H1 (cell line): ENCODE measurements at regions not wholly inside any gene's neighbourhood (a gene's known extent, or its start where the extent isn't known, plus 50 kb on each side); places are given as distances from the start of the nearest gene placed in this dataset.

ENCODE experiments used
- CHD1 ChIP-seq: IDR thresholded peaks from 2 replicates; pipeline ENCODE4 v1.6.1; 2012; ENCODE audit warnings: low read depth, low read length, improper control_type of control experiment
- SIRT6 ChIP-seq: IDR thresholded peaks from one replicate; pipeline ENCODE4 v1.7.1; 2012; ENCODE audit warnings: low read length, inconsistent platforms
- SP2 ChIP-seq: IDR thresholded peaks from 2 replicates; pipeline ENCODE4 v1.6.1; 2012; ENCODE audit warnings: mild to moderate bottlenecking, low read length, inconsistent platforms
- TF ChIP-seq, protein P1 (sequence below): fragments of 300-600 bp; sonication (generic); IDR thresholded peaks from 2 replicates; pipeline ENCODE4 v1.7.1; 2012; ENCODE audit warnings: low read length, moderate library complexity, mild to moderate bottlenecking, inconsistent platforms; ENCODE audit not compliant: insufficient replicate concordance

- TF ChIP-seq, protein P1, sequence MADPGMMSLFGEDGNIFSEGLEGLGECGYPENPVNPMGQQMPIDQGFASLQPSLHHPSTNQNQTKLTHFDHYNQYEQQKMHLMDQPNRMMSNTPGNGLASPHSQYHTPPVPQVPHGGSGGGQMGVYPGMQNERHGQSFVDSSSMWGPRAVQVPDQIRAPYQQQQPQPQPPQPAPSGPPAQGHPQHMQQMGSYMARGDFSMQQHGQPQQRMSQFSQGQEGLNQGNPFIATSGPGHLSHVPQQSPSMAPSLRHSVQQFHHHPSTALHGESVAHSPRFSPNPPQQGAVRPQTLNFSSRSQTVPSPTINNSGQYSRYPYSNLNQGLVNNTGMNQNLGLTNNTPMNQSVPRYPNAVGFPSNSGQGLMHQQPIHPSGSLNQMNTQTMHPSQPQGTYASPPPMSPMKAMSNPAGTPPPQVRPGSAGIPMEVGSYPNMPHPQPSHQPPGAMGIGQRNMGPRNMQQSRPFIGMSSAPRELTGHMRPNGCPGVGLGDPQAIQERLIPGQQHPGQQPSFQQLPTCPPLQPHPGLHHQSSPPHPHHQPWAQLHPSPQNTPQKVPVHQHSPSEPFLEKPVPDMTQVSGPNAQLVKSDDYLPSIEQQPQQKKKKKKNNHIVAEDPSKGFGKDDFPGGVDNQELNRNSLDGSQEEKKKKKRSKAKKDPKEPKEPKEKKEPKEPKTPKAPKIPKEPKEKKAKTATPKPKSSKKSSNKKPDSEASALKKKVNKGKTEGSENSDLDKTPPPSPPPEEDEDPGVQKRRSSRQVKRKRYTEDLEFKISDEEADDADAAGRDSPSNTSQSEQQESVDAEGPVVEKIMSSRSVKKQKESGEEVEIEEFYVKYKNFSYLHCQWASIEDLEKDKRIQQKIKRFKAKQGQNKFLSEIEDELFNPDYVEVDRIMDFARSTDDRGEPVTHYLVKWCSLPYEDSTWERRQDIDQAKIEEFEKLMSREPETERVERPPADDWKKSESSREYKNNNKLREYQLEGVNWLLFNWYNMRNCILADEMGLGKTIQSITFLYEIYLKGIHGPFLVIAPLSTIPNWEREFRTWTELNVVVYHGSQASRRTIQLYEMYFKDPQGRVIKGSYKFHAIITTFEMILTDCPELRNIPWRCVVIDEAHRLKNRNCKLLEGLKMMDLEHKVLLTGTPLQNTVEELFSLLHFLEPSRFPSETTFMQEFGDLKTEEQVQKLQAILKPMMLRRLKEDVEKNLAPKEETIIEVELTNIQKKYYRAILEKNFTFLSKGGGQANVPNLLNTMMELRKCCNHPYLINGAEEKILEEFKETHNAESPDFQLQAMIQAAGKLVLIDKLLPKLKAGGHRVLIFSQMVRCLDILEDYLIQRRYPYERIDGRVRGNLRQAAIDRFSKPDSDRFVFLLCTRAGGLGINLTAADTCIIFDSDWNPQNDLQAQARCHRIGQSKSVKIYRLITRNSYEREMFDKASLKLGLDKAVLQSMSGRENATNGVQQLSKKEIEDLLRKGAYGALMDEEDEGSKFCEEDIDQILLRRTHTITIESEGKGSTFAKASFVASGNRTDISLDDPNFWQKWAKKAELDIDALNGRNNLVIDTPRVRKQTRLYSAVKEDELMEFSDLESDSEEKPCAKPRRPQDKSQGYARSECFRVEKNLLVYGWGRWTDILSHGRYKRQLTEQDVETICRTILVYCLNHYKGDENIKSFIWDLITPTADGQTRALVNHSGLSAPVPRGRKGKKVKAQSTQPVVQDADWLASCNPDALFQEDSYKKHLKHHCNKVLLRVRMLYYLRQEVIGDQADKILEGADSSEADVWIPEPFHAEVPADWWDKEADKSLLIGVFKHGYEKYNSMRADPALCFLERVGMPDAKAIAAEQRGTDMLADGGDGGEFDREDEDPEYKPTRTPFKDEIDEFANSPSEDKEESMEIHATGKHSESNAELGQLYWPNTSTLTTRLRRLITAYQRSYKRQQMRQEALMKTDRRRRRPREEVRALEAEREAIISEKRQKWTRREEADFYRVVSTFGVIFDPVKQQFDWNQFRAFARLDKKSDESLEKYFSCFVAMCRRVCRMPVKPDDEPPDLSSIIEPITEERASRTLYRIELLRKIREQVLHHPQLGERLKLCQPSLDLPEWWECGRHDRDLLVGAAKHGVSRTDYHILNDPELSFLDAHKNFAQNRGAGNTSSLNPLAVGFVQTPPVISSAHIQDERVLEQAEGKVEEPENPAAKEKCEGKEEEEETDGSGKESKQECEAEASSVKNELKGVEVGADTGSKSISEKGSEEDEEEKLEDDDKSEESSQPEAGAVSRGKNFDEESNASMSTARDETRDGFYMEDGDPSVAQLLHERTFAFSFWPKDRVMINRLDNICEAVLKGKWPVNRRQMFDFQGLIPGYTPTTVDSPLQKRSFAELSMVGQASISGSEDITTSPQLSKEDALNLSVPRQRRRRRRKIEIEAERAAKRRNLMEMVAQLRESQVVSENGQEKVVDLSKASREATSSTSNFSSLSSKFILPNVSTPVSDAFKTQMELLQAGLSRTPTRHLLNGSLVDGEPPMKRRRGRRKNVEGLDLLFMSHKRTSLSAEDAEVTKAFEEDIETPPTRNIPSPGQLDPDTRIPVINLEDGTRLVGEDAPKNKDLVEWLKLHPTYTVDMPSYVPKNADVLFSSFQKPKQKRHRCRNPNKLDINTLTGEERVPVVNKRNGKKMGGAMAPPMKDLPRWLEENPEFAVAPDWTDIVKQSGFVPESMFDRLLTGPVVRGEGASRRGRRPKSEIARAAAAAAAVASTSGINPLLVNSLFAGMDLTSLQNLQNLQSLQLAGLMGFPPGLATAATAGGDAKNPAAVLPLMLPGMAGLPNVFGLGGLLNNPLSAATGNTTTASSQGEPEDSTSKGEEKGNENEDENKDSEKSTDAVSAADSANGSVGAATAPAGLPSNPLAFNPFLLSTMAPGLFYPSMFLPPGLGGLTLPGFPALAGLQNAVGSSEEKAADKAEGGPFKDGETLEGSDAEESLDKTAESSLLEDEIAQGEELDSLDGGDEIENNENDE = no peak
- TF ChIP-seq CHD1 = no peak
- no peak for TF ChIP-seq SIRT6
- no peak for TF ChIP-seq SP2
Observed at GRCh38 chr7:96823274-96823673, 113.6 kb upstream of the SEM1 start (continued).
